ENCODE measurements at regions not wholly inside any gene's neighbourhood (a gene's known extent, or its start where the extent isn't known, plus 50 kb on each side); places are given as distances from the start of the nearest gene placed in this dataset.

DNA sequence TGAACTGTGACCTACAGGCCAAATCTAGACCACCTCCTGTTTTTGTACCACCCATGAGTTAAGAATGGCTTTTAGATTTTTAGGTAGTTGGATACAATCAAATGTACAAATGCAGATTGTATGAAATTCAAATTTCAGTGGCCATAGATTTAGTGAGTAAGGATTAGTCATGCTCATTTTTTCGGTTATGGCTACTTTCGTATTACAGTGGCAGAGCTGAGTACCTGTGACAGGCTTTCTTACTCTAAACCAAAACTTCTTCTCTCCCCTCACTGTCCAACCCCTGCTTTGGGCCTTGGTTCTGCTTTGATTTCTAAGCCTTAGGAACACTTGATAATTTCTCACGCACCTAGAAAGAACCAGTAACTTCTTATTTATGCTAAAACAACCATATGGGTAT is 82.1 kb downstream of the CDC42EP3 start:
- ChIA-PET CTCF (interaction anchor here (0.9 kb wide), 1 partner anchor 24 kb away, joined by 3 read pairs; no protein-coding TSS in a partner anchor), POLR2A (ENCODE audit: unreplicated experiment) (interaction anchor here (0.7 kb wide), 1 partner anchor 68 kb away, joined by 5 read pairs; no protein-coding TSS in a partner anchor)
- H3K79me1 ChIP-seq (ENCODE audit: low read depth in 1 of 2, low read length in 2 of 2): no peaks in the 10 kb centered on the region
- peak overlapping the region; percentile 21; the same call in 1 of the 2 replicates for H3K4ac ChIP-seq (ENCODE audit: low read depth, low read length)
- dilution Hi-C loops (cut with HindIII; ENCODE audit: low sequenced_read_pairs, unreplicated experiment) (no loop called here), intact Hi-C loops (cut with micrococcal nuclease) (loop anchor here (5.0 kb wide), 2 partner anchors 33 to 172 kb away; no protein-coding TSS in a partner anchor), in situ Hi-C loops (cut with MboI; ENCODE audit: low sequenced_read_pairs) (no loop called here)
- peak overlapping the region; percentile 13 for H2BK5ac ChIP-seq (ENCODE audit: low read depth, low read length, poor library complexity, severe bottlenecking)
- H3K27ac ChIP-seq (ENCODE audit: insufficient read depth, low read length): no peak overlapping the region
- H3K9me1 ChIP-seq (ENCODE audit: insufficient read depth, low read length): peaks cover 13% of the 10 kb centered on the region
- no peak overlapping the region for H4K91ac ChIP-seq (ENCODE audit: insufficient read depth, low read depth, low read length)
- TF ChIP-seq, protein P1, sequence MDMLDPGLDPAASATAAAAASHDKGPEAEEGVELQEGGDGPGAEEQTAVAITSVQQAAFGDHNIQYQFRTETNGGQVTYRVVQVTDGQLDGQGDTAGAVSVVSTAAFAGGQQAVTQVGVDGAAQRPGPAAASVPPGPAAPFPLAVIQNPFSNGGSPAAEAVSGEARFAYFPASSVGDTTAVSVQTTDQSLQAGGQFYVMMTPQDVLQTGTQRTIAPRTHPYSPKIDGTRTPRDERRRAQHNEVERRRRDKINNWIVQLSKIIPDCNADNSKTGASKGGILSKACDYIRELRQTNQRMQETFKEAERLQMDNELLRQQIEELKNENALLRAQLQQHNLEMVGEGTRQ (IDR thresholded peaks at IDR 0.05; ENCODE audit: low read depth, low read length): no peak
- no peak for TF ChIP-seq RCOR1 (IDR thresholded peaks at IDR 0.05; ENCODE audit: insufficient replicate concordance, low read length)
- TF ChIP-seq FOS (IDR thresholded peaks at IDR 0.05; ENCODE audit: low read depth, low read length): peak; percentile 27; the same call in 1 of the 2 replicates
- TF ChIP-seq CEBPB (IDR thresholded peaks at IDR 0.05; ENCODE audit: low read depth, low read length): no peak
- no peak for TF ChIP-seq SMC3 (IDR thresholded peaks at IDR 0.05; ENCODE audit: low read depth, low read length)
- TF ChIP-seq RAD21 (IDR thresholded peaks at IDR 0.05; ENCODE audit: low read length): no peak
- peak overlapping the region; percentile 83; the same call in 1 of the 2 replicates for H3K4me2 ChIP-seq (ENCODE audit: low read depth, low read length)
- ATAC-seq (ENCODE audit: low read depth): no peak
- peak overlapping the region; percentile 47; the same call in 1 of the 2 replicates for H2BK20ac ChIP-seq (ENCODE audit: low read depth, low read length)
- peak; percentile 58 for DNase-seq
- 0 out of 2 replicates have a peak overlapping the region, but pooled peaks have one; percentile 8 for H2BK120ac ChIP-seq (ENCODE audit: low read depth, low read length)
- H4K5ac ChIP-seq (ENCODE audit: low read depth, low read length): peak overlapping the region; percentile 47; the same call in 1 of the 2 replicates
- H3K14ac ChIP-seq (replicated peaks; ENCODE audit: low read depth, low read length): 0 out of 2 replicates have a peak overlapping the region, but pooled peaks have one; percentile 17
- H2AK5ac ChIP-seq (ENCODE audit: low read depth, low read length): 0 out of 2 replicates have a peak overlapping the region, but pooled peaks have one; percentile 56
- H2AK9ac ChIP-seq (replicated peaks; ENCODE audit: low read depth, low read length, poor library complexity): no peak overlapping the region
- H3K27me3 ChIP-seq (ENCODE audit: control insufficient read depth, insufficient read depth, low read length): no peaks in the 10 kb centered on the region
- H3K23ac ChIP-seq (ENCODE audit: low read depth, low read length): no peak overlapping the region
- peaks cover 14% of the 10 kb centered on the region for H3K4me1 ChIP-seq (ENCODE audit: control insufficient read depth, insufficient read depth, low read length)
- no TSS peak for BruUV-seq (replicated peaks)
- H3K18ac ChIP-seq (ENCODE audit: low read depth, low read length): peak overlapping the region; percentile 85; the same call in 1 of the 2 replicates
- peak overlapping the region; percentile 61; the same call in 1 of the 3 replicates for H2BK15ac ChIP-seq (ENCODE audit: low read depth, low read length)
- no peak overlapping the region for H3K4me3 ChIP-seq (ENCODE audit: insufficient read depth, low read depth, low read length)
- H4K8ac ChIP-seq (ENCODE audit: low read depth in 2 of 2, low read length in 2 of 2): peak overlapping the region in 1 of 2 experiments; percentile 20; a peak in 1 of 4 replicates
- WGBS, 2 experiments (ENCODE audit: extremely low coverage in 2 of 2, insufficient read length in 1 of 2): 14% methylated on average over 2 of the region's 3 CpGs; no CpG with 5 or more reads in 1 of the 2 experiments
- H3K9me3 ChIP-seq (ENCODE audit: control insufficient read depth, insufficient read depth, low read length): no peaks in the 10 kb centered on the region
- H3K56ac ChIP-seq (ENCODE audit: extremely low read depth, insufficient read depth, low read length): no peak overlapping the region
- H3K9ac ChIP-seq (ENCODE audit: low read depth, low read length): no peak overlapping the region
- H2AFZ ChIP-seq (replicated peaks; ENCODE audit: low read length, poor library complexity): no peak overlapping the region
- no peaks in the 10 kb centered on the region for H3K36me3 ChIP-seq (ENCODE audit: control insufficient read depth, insufficient read depth, low read length)
- peaks cover 3% of the 10 kb centered on the region; the same call in 1 of the 2 replicates for H4K20me1 ChIP-seq (ENCODE audit: insufficient read depth, low read length)

All from IMR-90 (cell line).